ENCODE measurements at regions not wholly inside any gene's neighbourhood (a gene's known extent, or its start where the extent isn't known, plus 50 kb on each side); places are given as distances from the start of the nearest gene placed in this dataset.
A peak's percentile ranks its signal among the peaks of the same experiment; 100 is the strongest.

DNA sequence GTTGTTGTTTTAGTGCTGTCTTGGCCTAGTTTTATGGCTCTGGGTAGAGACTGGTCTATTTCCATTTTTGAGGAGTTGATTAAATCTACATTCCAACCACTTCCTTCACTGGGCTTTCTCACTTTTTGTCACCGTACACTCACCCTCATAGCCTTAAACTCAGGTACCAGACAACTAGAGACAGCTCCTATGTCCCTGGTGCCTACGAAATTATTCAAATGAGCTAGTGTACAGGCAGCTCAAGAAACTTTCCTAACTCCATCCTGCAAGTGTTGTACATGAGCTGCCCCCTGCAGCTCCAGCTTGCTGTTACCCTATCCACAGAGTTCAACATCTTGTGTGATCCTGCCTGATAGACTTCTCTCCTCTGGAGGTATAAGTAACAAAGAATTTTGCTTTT, 704.8 kb upstream of the RGS18 start:
- no peak overlapping the region for H3K4me2 ChIP-seq (ENCODE audit: low read depth, low read length)
- no peak overlapping the region for H3K4me3 ChIP-seq (replicated peaks in 1 of 3; ENCODE audit: insufficient read depth in 1 of 3, low read depth in 2 of 3, low read length in 3 of 3)
- H3K79me2 ChIP-seq (ENCODE audit: insufficient read depth, low read length), result no peaks in the 10 kb centered on the region
- no peaks in the 10 kb centered on the region for H3K4me1 ChIP-seq (ENCODE audit: insufficient read depth, low read length)
- no peaks in the 10 kb centered on the region for H3K27me3 ChIP-seq (ENCODE audit: control insufficient read depth in 1 of 2, insufficient read depth in 2 of 2, low read length in 2 of 2)
- H3K27ac ChIP-seq (ENCODE audit: extremely low read length, insufficient read depth, low read length), result no peak overlapping the region
- H3K9me3 ChIP-seq (ENCODE audit: low read length), result no peaks in the 10 kb centered on the region
- H2AFZ ChIP-seq (ENCODE audit: low read length), result no peak overlapping the region
- ATAC-seq (peak; percentile 48; the same call in 1 of the 3 replicates), DNase-seq (ENCODE audit: low spot score) (no peak), FAIRE-seq (no peak)
- ChIA-PET CTCF (ENCODE audit: low intra/inter-chr PET ratio, low total read pairs) (no interaction called here), POLR2A (no interaction called here)
- no TSS peak for BruUV-seq (replicated peaks)
- no peaks in the 10 kb centered on the region for H4K20me1 ChIP-seq (ENCODE audit: insufficient read depth, low read length)
- intact Hi-C loops (cut with micrococcal nuclease; ENCODE audit: unreplicated experiment) (no loop called here), in situ Hi-C loops (cut with HindIII; ENCODE audit: extremely low pct_ligation_motif_present, low pct_unique_long_range_greater_than_20kb) (no loop called here)
- TF ChIP-seq MYPOP (CRISPR knock-in tag; IDR thresholded peaks at IDR 0.05), result no peak
- no peak for TF ChIP-seq ZNF775 (CRISPR knock-in tag; IDR thresholded peaks at IDR 0.05; ENCODE audit: borderline replicate concordance)
- no peak overlapping the region for H3K9ac ChIP-seq (ENCODE audit: insufficient read depth, low read depth, low read length)
- WGBS (ENCODE audit: low lambda C conversion rate), result 0% methylated on average over 2 of the region's 2 CpGs
- H3K36me3 ChIP-seq (replicated peaks in 1 of 2; ENCODE audit: control insufficient read depth in 1 of 2, insufficient read depth in 2 of 2, low read length in 2 of 2), result no peaks in the 10 kb centered on the region

GRCh38 chr1:191457889-191458288, 700.4 kb upstream of the RGS18 start:
- no peaks in the 10 kb centered on the region for H3K36me3 ChIP-seq (replicated peaks in 1 of 2; ENCODE audit: control insufficient read depth in 1 of 2, insufficient read depth in 2 of 2, low read length in 2 of 2)
- no peak for FAIRE-seq
- CTCF ChIA-PET (ENCODE audit: low intra/inter-chr PET ratio, low total read pairs), result no interaction called here

More at GRCh38 chr1:191457889-191458288, 700.4 kb upstream of the RGS18 start:
- TF ChIP-seq MIXL1 (CRISPR knock-in tag; IDR thresholded peaks at IDR 0.05), result no peak
- TF ChIP-seq ZBTB34 (CRISPR knock-in tag; IDR thresholded peaks at IDR 0.05), result no peak
- peak in 1 of 2 experiments; percentile 58; a peak in 2 of 4 replicates for TF ChIP-seq MAFK (conservative IDR thresholded peaks at IDR 0.05 in 1 of 2, IDR thresholded peaks at IDR 0.05 in 1 of 2; ENCODE audit: low read length in 2 of 2)
- no peak for TF ChIP-seq ZNF510 (CRISPR knock-in tag; IDR thresholded peaks at IDR 0.05; ENCODE audit: low read depth)
- TF ChIP-seq, protein P1, sequence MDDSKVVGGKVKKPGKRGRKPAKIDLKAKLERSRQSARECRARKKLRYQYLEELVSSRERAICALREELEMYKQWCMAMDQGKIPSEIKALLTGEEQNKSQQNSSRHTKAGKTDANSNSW (CRISPR knock-in tag; IDR thresholded peaks at IDR 0.05; ENCODE audit: borderline replicate concordance), result no peak
- no peak for TF ChIP-seq MAF1 (CRISPR knock-in tag; IDR thresholded peaks at IDR 0.05; ENCODE audit: borderline replicate concordance)
- TF ChIP-seq FOXJ3 (CRISPR knock-in tag; IDR thresholded peaks at IDR 0.05; ENCODE audit: borderline replicate concordance), result no peak
- 0 out of 2 replicates have a peak, but pooled peaks have one; percentile 8 for TF ChIP-seq MAFF (IDR thresholded peaks at IDR 0.05; ENCODE audit: low read depth, low read length)
- TF ChIP-seq ARNTL (CRISPR knock-in tag; IDR thresholded peaks at IDR 0.05), result no peak
- TF ChIP-seq, protein P2, sequence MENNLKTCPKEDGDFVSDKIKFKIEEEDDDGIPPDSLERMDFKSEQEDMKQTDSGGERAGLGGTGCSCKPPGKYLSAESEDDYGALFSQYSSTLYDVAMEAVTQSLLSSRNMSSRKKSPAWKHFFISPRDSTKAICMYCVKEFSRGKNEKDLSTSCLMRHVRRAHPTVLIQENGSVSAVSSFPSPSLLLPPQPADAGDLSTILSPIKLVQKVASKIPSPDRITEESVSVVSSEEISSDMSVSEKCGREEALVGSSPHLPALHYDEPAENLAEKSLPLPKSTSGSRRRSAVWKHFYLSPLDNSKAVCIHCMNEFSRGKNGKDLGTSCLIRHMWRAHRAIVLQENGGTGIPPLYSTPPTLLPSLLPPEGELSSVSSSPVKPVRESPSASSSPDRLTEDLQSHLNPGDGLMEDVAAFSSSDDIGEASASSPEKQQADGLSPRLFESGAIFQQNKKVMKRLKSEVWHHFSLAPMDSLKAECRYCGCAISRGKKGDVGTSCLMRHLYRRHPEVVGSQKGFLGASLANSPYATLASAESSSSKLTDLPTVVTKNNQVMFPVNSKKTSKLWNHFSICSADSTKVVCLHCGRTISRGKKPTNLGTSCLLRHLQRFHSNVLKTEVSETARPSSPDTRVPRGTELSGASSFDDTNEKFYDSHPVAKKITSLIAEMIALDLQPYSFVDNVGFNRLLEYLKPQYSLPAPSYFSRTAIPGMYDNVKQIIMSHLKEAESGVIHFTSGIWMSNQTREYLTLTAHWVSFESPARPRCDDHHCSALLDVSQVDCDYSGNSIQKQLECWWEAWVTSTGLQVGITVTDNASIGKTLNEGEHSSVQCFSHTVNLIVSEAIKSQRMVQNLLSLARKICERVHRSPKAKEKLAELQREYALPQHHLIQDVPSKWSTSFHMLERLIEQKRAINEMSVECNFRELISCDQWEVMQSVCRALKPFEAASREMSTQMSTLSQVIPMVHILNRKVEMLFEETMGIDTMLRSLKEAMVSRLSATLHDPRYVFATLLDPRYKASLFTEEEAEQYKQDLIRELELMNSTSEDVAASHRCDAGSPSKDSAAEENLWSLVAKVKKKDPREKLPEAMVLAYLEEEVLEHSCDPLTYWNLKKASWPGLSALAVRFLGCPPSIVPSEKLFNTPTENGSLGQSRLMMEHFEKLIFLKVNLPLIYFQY (CRISPR knock-in tag; IDR thresholded peaks at IDR 0.05; ENCODE audit: borderline replicate concordance), result no peak
- Histone ChIP-seq H3K4me3 (replicated peaks in 1 of 3; ENCODE audit: insufficient read depth in 1 of 3, low read depth in 2 of 3, low read length in 3 of 3) (no peak overlapping the region), H3K4me1 (ENCODE audit: insufficient read depth, low read length) (no peaks in the 10 kb centered on the region), H3K9me3 (ENCODE audit: low read length) (no peaks in the 10 kb centered on the region), H3K79me2 (ENCODE audit: insufficient read depth, low read length) (no peaks in the 10 kb centered on the region), H3K27ac (ENCODE audit: extremely low read length, insufficient read depth, low read length) (no peak overlapping the region), H3K4me2 (ENCODE audit: low read depth, low read length) (no peak overlapping the region), H4K20me1 (ENCODE audit: insufficient read depth, low read length) (no peaks in the 10 kb centered on the region), H3K27me3 (ENCODE audit: control insufficient read depth in 1 of 2, insufficient read depth in 2 of 2, low read length in 2 of 2) (no peaks in the 10 kb centered on the region; a peak in 1 of 5 replicates), H2AFZ (ENCODE audit: low read length) (no peak overlapping the region), H3K9ac (ENCODE audit: insufficient read depth, low read depth, low read length) (no peak overlapping the region)
- no peak for ATAC-seq
- no peak for DNase-seq (ENCODE audit: low spot score)
- 5% methylated on average over 3 of the region's 3 CpGs for WGBS (ENCODE audit: low lambda C conversion rate)
- no TSS peak for BruUV-seq (replicated peaks)
- POLR2A ChIA-PET, result no interaction called here
- in situ Hi-C loops (cut with HindIII; ENCODE audit: extremely low pct_ligation_motif_present, low pct_unique_long_range_greater_than_20kb), result no loop called here
- intact Hi-C loops (cut with micrococcal nuclease; ENCODE audit: unreplicated experiment), result no loop called here

Measured in HepG2 (cell line).